NCI-H2227 (cell line): ENCODE measurements at regions not wholly inside any gene's neighbourhood (a gene's known extent, or its start where the extent isn't known, plus 50 kb on each side); places are given as distances from the start of the nearest gene placed in this dataset.
"Not testable (repeated sequence)": the region's sequence is repeated elsewhere in the genome, so short reads cannot be mapped to it uniquely, and the experiment has no call there.

ENCODE experiments used
- DNase-seq: peaks from one replicate; lab custom pipeline; 2025; ENCODE audit not compliant: unreplicated experiment; lab: John Stamatoyannopoulos, UW

GRCh38 chr3:153437666-153438065 is 275.6 kb downstream of the RAP2B start:
- no peak for DNase-seq

GRCh38 chr3:153438271-153438670 is 276.2 kb downstream of the RAP2B start:
- DNase-seq = no peak

GRCh38 chr3:153439780-153440179 is 277.8 kb downstream of the RAP2B start:
- no peak for DNase-seq

- DNase-seq = no peak
Observed at GRCh38 chr3:153440311-153440710, 278.3 kb downstream of the RAP2B start.

GRCh38 chr3:153442386-153442785 is 280.4 kb downstream of the RAP2B start:
- DNase-seq = no peak

- DNase-seq = no peak
Observed at GRCh38 chr3:153442799-153443487, 280.9 kb downstream of the RAP2B start.

GRCh38 chr3:153443961-153444360 is 281.9 kb downstream of the RAP2B start:
- DNase-seq = no peak

- DNase-seq = no peak
Observed at GRCh38 chr3:153445817-153446216, 283.8 kb downstream of the RAP2B start.

- DNase-seq = no peak
Observed at GRCh38 chr3:153448151-153448829, 286.3 kb downstream of the RAP2B start.

GRCh38 chr3:153456833-153457545 is 295.0 kb downstream of the RAP2B start:
- no peak for DNase-seq

- no peak for DNase-seq
Observed at GRCh38 chr3:153458881-153459280, 296.9 kb downstream of the RAP2B start.

GRCh38 chr3:153462545-153462944 is 300.5 kb downstream of the RAP2B start:
- DNase-seq = no peak

GRCh38 chr3:153463895-153464294 is 301.9 kb downstream of the RAP2B start:
- DNase-seq = no peak

- DNase-seq = no peak
Observed at GRCh38 chr3:153469162-153469561, 307.1 kb downstream of the RAP2B start.

- DNase-seq = no peak
Observed at GRCh38 chr3:153484842-153485241, 322.8 kb downstream of the RAP2B start.

GRCh38 chr3:153495422-153495821 is 333.4 kb downstream of the RAP2B start:
- no peak for DNase-seq

GRCh38 chr3:153502682-153503081 is 340.7 kb downstream of the RAP2B start:
- DNase-seq = no peak

GRCh38 chr3:153503873-153504272 is 341.8 kb downstream of the RAP2B start:
- DNase-seq = no peak

GRCh38 chr3:153506205-153506604 is 344.2 kb downstream of the RAP2B start:
- DNase-seq = not testable (repeated sequence)

GRCh38 chr3:153506686-153507085 is 344.7 kb downstream of the RAP2B start:
- not testable (repeated sequence) for DNase-seq

GRCh38 chr3:153513236-153513635 is 351.2 kb downstream of the RAP2B start:
- DNase-seq = no peak

GRCh38 chr3:153528473-153528872 is 366.4 kb downstream of the RAP2B start:
- DNase-seq = no peak
